ENCODE measurements at regions not wholly inside any gene's neighbourhood (a gene's known extent, or its start where the extent isn't known, plus 50 kb on each side); places are given as distances from the start of the nearest gene placed in this dataset.

DNA sequence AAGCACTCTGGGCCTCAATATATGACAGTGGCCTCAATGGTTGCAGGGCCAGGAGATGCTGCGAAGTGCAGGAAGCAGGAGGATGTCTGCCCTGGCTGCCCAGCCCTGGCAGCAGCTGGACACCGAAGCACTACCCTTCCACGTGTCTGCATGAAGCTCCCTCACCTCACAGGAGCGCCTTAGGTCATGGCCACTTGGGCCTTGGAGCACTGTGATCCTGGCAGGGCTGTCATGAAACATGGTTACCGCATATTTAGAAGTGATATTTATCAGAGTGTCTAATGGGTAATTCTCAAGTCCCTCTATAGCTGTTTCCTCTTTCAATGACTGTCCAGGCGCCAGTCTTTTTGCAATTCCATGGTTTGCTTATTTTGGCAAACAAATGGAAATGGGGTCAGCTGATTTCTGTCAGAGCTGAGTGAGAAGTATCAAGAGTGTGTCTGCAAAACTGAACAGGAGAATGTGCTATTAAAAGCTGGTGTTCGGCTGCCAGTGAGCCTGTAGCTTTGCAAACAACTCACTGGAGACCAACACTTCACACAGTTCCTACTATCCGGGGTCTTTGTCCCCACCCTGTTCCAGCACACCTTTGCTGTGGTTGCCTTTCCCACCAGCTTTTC, 285.9 kb downstream of the KIF4B start:
- no peak for DNase-seq

DNA sequence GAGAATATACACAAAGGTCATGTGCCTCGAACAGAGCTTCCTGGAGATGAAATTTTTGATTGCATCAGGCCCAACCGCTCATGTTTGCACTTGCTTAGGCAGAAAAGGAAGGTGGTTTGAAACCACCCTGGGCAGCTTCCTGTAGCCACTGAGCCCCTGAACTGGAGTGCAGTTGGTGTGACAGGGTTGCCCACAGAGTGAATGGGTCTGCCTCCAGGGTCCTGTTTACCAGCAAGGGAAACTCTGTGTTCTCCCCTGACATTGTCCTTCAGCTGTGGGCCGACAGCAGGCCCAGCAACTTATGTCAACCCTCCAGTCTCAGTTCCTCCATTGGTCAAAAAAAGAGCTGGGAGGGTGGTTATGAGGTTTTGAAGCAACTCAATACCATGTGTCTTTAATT, 289.6 kb downstream of the KIF4B start:
- DNase-seq, result no peak

DNA sequence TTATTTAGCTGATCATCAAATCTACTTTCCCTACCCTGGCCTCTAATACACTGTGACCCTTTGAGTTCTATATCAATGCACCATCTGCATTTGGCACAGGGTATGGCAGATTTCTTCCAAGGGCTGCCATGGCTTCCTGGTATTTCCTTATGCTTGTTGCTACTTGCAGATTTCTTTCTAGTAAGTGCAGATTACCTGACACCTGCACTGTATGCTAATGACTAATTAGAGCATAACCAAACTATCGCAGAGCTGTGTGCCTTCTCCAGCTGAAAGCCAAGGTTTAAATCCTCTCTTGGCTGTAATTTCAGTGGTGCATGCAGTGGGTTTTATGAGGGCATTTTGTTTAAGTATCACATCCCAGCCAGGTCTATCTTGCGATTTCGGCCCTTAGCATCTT, 293.7 kb downstream of the KIF4B start:
- no peak for DNase-seq

DNA sequence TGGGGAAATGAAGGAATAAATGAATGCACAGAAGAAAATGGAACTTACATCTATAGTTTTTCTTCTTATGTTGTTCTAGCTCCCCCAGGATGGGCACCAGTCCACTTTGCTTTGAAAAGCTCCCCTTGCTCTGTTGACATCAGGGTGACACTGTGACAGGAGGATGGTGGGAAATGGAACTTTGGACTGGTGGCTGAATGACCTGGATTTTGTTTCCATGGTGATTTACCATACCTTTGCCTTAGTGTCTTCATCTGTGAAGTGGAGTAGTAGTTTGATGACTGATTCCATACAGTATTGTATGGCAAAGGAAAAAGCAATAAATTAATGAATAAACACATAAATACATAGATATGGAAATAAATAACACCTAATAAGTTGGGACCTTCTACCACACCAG, 294.7 kb downstream of the KIF4B start:
- no peak for DNase-seq

DNA sequence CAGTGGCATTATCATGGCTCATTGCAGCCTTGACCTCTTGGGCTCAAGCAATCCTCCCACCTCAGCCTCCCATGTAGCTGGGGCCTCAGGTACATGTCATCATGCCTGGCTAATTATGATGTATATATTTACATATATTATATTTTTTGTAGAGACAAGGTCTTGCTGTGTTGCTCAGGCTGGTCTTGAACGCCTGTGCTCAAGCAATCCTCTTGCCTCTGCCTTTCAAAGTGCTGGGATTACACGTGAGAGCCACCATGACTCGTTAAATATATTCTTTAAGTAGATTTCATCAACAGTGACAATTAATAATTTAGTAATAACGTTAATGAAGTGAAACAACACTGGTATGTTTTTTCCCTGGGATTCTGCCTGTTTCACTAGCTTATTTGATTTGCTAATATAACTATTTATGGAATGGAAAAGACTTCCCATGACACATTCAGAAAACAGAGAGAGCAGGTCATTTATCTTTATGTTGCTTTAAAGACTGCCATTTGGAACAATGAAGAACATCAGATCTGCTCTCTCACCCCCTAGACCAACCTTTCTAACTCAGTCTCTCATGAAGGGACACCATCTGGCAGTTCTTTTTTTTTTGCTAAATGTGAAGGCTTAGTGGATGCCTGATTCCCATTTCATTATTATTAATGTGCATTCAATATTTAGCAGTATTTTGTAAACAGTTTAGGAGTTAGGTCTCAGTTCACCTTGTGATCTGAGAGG, 295.6 kb downstream of the KIF4B start:
- no peak for DNase-seq

DNA sequence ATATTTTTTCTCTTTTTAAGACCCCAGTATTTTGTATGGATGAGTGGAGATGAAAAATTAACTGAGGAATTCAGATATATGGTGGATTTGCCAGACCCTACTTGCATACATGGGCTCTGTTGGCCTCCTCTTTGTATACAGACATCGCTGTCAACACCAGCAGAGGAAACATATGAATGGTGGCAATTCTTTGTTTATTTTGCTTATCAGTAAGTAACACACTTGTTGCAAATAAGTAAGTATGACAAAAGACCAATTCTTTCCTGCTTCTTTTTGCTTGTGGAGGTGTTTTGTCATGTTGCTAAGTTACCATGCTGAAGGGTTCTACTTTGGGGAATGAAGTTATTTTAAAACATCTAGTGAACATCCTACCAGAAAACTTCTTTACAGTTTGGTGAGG, 298.2 kb downstream of the KIF4B start:
- no peak for DNase-seq

DNA sequence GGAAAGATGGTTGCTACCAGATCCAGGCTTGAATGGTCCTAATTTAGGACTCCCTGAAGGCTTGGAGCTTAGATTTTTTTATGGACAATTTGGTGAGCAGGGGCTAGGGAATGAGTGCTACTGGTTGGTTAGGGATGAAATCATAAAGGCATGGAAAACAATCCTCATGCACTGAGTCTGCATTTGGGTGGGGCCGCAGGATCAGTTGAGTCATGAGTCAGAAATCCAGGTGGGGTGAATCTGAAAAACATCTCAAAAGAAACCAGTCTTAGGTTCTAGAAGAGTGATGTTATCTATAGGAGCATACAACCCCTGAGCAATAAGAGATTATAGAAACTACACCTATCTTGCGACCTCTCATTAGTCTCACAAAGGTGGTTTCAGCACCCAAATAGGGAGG, 300.0 kb downstream of the KIF4B start:
- no peak for DNase-seq

DNA sequence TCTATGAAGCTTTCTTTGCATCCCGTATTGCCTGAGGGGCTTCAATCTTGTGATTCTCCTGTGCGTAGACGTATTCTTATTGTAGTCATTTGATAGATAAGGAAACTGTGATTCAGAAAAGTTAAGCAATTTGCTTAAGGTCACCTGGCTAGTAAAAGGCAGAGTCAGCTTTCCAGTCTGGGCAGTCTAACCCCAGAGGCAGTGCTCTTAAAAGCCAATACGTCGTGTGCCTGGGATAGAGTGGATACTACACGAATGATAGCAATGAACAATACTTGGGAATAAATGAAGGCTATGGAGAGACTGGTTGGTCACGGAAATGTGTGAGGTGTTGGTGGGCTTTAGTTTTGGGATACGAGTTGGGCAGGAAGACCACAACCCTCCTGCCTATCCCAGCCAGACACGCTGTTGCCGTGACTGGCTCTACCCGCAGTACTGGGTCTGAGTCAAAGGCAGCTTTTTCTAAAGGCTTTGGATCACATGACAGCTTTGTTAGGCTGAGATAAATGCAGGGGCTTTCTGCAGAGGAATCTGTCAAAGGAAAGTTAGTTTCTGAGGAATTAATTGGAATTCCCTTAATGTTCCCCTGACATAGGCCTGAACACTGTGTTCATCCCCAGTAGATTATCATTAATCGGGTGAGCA, 302.6 kb downstream of the KIF4B start:
- DNase-seq, result no peak

DNA sequence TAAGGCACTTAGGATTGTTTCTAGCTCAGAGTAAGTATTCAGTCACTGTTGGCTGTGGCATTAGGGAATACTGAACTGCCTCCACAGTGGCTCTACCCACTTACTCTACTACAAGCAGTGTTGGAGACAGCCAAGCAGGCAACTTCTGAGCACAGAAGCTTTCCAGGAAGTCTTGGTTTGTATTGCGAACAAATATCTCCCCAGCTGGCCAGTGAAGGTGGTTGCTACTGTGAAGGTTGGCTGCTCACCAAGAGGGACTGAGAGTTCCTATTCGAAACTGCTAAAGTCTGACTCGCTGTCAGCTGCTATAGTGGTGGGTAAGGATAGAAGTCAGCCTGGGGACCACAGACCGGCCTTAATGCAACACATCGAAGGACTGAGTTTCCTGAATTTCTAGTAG, 319.1 kb downstream of the KIF4B start:
- no peak for DNase-seq

DNA sequence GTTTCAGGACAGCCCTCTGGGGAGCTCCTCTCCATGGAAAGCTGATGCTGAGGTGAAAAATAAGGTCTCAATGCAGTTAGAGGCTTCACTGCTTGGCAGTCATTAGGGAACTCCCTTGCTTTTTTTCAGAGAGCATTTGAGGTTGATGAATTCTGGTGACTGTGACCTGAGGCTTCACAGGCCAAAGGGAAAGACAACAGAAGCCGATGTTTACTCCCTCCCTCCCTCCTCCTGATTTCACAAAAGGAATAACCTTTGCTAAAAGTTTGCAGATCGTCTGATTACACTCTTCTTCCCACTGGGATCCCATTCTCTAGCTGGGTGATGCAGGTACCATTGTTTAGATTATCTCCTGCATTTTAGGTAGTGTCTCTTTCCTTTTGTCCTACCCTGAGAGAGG, 329.4 kb downstream of the KIF4B start:
- DNase-seq, result no peak

DNA sequence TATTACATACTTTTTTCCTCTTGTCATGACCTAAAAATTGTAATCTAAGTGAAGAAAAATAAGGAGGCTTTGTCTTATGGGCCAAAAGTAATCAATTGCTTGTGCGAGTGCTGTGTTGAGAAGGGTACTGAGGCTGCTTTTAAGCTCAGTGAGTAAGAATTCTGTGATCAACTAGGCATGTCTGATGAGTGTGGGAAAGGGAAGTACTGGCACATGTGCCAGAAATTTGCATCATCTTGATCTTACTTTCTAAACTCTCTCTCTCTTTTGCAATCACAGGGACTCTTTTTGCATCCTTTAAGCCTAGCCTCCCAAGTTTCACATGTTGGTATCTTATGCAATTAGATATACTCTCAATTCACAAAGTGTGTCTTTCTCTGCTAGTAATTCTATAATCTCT, 329.9 kb downstream of the KIF4B start:
- DNase-seq, result no peak

DNA sequence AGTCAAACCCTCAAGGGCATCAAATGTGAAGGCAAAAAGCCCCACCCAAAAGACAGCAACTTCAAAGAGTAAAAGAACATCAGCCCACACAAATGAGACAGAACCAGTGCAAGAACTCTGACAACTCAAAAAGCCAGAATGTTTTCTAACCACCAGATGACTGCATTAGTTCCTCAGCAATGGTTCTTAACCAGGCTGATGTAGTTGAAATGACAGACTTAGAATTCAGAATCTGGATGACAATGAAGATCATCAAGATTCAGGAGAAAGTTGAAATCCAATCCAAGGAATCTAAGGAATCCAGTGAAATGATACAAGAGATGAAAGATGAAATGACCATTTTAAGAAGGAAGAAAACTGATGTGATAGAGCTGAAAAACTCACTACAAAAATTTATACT, 339.7 kb downstream of the KIF4B start:
- no peak for DNase-seq

DNA sequence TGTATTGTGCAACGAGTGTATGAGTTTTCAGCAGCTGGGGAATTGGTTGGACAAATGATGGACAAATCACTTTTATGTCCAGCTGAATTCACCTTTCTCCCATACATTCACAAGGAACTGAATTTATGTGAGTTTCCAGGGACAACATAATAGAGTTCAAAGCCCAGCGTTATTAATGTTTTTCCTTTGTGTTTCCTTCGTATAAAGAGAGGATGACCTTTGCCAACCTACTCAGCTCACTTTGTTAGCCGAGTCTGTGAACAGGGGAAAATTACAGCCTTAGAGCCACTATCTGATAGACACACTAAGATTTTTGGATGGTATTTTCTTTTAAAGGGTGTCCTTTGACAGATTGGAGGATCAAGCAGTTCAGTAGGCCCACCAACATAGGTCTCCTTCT, 352.5 kb downstream of the KIF4B start:
- no peak for DNase-seq

DNA sequence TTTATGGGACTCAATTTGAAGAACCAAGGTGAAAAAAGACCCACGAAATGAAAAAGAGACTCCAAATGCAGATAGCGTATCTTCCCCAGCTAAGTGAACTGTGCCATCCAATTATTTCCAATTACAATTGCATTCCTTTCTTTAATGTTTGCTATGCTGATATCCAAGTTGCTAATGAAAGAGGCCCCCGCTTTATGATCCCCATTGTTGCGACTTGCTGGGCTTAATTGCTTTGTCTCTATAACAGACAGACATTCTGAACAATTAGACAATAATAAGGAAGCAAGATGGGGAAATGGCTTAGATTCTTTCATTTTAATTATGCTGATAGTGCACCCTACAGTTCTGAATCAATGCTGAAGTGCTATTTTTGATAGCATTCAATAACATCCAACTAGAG, 354.3 kb downstream of the KIF4B start:
- no peak for DNase-seq

DNA sequence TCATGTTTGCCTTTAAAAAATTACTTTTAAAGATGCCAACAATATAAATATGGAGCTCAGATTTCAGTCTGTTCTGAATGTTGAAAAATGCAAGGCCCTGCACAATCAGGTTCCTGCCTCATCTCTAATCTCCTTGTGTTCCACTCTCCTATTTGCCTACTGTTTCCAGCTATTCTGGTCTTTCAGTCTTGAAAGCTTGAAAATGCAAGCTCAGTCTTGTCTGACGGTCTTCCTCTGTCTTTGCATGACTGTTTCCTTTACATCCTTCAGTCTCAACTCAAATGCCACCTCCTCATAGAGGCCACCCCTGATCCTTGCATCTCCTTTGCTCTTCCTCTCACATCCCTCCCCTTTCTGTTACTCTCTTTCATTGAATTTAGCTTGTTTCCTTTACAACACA, 354.9 kb downstream of the KIF4B start:
- no peak for DNase-seq

DNA sequence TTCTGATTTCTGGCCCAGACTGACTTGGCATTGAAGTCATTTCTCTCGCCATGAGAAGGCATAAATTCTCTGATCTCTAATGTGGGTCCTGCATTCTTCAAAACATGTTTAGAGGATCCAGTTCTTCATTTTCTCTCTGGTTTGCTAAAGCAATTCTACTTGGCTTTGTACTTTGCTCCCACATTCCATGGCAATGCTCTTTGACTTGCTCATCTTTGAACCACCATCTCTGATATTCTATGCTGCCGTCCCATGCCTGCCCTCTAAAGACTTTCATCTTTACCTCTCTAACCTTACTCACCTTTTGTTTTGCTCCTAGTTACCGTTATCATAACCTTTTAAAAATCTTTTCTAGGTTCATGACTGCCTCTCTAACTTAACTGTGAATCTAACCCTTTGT, 366.9 kb downstream of the KIF4B start:
- DNase-seq, result no peak

DNA sequence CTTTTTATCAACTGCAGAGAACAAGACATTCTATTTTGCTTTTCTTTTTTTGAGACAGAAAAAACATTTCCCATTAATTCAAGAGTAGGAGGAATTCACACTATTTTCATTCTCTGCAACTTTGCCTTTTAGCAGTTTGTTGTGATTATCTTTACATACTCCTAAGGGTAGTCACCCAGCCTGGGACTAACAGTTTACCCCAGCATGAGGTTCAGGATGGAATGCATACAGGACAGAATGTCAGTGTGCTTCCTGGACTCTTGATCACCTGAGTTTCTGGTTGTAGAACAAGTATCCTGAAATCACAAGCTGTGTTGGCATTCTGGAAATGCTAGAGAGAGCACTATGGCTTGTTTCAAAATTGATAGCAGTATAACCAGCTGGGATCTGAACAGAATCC, 368.1 kb downstream of the KIF4B start:
- no peak for DNase-seq

DNA sequence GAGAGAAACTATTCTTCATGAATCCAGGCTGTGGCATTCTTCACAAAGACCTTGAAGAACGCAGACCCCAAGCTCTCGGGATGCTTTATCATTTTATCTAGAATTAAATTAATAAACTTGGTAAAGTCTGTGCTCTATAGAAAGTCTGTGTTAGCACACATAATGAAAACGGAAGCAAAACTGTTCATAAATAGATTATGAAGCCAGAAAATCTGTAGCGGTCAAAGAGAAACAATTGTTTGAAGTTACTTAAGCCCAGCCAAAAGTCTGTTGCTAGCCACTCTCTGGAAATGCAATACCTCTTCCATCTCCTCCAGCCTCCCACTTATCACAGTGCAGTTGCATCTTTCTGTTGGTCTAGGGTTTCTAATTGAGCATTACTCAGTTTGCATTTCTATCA, 375.9 kb downstream of the KIF4B start:
- no peak for DNase-seq

DNA sequence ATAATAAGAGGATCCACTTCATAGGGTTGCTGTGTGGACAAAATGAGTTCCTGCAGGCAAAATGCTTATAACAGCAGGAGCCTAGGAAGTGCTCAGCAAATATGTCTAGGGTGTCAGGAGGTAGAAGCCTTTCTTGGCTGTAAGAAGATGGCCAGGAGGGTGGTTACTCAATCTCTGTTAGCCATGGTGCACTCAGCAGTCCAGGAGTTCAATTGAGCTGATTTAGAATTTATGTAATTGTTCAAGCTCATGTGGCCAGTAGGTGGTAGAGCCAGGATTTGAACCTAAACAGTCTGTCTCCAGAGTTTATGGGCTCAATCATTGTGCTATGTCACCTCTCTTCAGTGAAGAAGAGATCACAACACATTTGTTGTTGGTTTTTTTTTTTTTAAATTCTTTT, 381.2 kb downstream of the KIF4B start:
- no peak for DNase-seq

DNA sequence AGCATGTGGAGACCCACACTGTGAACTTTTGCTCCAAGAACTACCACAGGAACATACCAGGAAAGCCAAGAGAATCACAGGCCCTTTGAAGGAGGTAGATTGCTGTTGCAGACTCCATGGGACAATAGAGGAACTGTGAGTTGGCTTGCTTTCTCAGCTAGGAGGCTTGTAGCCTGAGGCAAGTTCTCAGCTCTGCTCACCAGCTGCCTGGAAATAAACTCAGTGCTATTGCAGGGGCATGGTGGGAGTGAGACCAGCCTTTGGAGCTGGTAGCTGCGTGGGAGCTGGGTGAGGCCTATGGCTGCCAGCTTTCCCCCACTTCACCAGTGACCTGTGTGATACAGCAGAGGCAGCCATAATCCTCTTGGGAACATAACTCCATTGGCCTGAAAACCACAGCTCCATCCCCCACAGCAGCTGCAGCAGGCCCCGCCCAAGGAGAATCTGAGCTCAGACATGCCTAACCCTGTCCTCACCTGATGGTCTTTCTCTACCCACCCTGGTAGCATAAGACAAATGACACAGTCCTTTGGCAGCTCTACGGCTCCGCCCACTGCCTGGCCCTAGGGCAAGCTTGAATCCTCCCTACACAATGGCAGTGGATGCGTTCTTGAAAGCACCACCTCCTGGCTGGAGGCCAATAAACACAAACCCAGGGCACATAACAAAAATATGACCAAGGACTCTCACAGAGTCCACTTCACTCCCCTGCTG, 389.5 kb downstream of the KIF4B start:
- no peak for DNase-seq

DNA sequence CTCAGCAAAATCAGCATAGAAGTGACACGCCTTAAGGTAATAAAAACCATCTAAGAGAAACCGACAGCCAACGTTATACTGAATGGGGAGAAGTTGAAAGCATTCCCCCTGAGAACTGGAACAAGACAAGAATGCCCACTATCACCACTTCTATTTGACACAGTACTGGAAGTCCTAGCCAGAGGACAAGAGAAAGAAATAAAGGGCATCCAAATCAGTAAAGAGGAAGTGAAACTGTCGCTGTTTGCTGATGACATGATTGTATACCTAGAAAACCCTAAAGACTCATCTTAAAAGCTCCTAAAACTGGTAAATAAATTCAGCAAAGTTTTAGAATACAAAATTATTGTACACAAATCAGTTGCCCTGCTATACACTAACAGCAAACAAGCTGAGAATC, 393.3 kb downstream of the KIF4B start:
- no peak for DNase-seq

DNA sequence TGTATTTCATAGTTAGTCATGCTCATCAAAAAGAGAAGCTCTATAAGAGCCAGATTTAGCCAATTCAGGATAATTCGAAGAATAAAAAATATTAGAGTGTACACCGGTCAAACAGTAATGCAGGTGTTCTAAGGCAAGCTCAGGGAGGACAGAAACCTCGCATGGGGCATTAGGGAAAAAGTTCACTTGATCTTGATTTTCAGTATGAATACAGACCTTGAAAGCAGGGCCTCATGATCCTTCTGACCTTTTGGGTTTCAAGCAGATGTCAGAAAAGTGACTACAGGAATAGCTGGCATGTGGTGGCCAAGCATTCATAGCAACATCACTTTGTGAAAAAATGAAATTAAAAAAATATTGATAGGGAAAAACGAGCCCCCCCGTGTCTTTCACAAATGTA, 394.9 kb downstream of the KIF4B start:
- DNase-seq, result no peak

DNA sequence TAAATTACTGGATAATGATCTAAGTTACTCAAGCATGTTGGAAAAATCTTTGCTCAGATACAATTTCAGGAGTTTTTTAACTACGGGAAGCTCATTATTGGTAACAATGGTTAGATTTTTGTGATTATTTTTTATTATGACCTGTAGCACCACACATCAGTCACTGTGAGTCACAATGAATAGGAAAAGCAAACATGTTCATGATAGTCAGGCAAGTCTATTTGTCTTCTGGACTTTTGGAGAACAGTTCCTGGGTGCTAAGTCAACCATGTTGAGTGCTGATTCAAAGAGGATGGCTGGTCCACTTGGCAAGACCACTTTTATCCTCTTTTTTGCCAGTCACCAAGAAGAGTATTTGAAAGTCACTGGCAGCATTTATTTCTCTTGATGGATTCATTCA, 403.2 kb downstream of the KIF4B start:
- no peak for DNase-seq

DNA sequence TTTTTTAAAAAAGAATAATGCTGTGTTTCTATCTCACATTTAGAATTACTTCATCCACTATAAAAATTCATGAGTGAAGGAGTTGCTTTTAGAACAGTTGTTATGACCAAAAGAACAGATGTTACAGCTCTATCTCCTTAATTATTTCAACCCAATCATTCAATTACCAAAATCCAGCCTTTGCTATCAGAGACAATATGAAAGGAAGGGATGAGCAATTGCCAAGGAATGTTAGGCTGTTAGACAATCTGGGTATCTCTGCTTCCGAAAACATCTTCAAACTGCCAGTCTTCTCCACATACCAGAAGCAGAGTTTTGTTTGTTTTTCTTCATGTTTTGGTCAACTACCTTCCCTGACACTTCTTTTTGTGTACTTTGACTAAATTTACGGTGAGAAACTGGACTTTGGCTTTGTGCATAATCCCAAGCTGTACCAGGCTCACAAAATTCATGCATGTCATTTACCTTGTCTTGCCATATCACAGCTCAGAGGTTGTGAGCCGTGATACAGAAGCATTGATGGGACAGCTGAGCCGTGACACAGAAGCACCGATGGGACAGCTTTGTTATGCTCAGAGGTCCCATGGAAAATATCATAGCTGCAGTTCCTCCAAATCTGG, 405.5 kb downstream of the KIF4B start:
- no peak for DNase-seq
